EH (cell line): ENCODE measurements at regions not wholly inside any gene's neighbourhood (a gene's known extent, or its start where the extent isn't known, plus 50 kb on each side); places are given as distances from the start of the nearest gene placed in this dataset.
"Not testable (repeated sequence)": the region's sequence is repeated elsewhere in the genome, so short reads cannot be mapped to it uniquely, and the experiment has no call there.

Experiments used
- DNase-seq: peaks from one replicate; pipeline ENCODE4 v3.0.0-alpha.2; 2015; ENCODE audit warnings: low read depth

DNA sequence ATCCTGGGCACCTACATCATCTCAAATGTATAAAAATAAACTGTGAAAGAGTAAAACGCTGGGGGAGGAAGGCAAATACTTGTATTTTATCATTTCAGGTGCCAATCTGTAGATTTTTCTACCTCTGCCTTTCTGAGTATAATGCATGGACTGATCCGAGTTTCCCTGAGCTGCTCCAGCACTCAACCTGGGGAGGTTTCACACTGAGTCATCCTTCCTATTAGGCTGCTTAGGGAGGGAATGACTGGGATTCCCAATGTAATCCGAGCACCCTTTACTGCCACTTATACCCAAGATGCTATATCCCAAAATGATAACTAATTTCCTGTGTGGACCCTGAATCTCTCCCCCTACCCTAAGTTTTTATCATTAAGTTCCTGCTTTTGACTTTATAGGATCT is 126.6 kb downstream of the HNRNPD start:
- no peak for DNase-seq

DNA sequence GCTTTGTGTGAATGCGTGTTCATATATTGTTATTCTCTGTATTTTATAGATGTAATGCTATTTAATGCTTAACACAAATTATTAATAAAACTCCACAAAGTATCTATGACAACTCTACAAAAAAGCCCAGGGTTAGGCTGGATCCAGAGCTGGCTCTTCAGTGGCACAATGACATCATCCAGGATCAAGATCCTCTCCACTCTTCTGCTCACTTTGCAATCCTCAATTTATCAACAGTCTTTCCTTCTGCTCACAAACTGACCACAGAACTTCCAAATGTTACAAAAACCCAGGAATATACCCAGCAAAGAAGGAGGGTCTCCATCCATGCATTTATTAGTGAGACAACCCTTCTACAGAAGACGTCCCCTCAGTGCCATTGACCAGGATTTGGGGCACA is 132.3 kb downstream of the HNRNPD start:
- DNase-seq = no peak

DNA sequence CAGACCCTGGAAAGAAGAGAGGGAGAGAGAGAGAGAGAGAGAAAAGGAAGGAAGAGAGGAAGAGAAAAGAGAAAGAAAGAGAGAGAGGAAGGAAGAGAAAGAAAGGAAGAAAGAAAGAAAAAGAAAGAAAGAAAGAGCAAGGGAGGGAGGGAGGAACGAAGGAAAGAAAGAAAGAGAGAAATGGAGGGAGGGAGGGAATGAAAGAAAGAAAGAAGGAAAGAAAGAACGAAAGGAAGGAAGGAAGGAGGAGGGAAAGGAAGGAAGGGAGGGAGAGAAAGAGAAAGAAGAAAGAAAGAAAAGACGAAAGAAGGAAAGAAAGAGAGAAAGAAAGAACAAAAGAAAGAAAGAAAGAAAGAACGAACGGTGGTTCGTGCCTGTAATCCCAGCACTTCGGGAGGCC is 133.4 kb downstream of the HNRNPD start:
- no peak for DNase-seq

DNA sequence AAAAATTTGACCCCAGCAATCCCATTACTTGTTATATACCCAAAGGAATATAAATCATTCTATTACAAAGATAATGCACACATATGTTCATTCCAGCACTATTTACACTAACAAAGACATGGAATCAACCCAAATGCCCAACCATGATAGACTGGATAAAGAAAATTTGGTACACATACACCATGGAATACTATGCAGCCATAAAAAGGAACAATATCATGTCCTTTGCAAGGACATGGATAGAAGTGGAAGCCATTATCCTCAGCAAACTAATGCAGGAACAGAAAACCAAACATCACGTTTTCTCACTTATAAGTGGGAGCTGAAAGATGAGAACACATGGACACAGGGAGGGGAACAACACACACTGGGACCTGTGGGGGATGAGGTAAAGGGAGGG is 136.6 kb downstream of the HNRNPD start:
- not testable (repeated sequence) for DNase-seq

DNA sequence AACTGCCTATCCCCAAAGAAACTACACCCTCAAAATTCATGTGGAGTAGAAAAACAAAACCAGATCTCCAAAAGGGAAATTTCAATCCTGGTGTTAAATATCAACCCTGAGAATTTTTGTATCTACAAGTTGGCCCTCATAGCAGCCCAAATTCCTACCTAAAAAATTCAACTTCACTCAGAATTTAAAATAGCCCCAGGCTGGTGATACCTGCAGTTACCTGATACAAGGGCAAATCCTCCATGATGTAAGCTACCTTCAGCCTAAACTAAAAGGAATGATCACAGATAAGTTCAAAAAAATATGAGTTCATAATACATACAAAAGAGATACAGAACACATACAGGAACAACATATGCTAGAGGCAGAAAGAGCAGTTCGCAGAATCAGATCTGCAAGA is 138.4 kb downstream of the HNRNPD start:
- DNase-seq = no peak

DNA sequence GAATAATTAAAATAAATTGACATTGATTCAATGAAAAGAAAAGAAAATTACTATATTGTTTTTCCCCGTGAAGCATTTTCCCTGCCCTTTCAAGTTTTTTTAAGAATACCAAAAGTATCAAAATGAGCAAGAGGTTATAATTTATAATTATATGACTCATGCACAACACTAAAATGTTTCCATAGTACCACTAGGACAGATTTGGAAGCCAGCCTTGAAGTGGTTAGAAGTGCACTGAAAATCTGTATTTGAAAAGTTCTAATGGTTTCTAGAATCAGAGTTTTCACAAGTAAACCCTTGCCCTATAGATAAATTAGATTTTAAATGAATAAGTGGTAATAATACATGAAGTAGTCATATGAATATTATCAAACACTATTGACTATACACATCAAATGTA is 140.9 kb downstream of the HNRNPD start:
- DNase-seq = no peak

DNA sequence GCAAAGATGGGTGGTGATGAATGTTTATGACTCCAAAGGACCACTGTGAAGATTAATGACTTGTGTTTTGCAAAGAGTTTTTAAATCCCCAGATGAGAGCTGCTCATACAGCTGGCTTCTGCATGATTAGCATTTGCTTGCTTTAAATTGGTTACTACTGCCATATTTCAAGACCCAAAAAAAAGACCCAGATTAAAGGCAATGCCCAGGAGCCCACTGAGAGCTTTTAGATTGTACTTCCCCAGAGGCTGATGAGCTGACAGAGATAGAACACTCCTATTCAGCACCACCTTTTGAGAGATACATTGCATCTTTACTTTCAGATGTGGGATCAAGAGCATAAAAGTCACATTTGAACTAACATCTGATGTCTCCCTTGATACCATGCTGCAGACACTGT is 142.0 kb downstream of the HNRNPD start:
- DNase-seq = no peak

DNA sequence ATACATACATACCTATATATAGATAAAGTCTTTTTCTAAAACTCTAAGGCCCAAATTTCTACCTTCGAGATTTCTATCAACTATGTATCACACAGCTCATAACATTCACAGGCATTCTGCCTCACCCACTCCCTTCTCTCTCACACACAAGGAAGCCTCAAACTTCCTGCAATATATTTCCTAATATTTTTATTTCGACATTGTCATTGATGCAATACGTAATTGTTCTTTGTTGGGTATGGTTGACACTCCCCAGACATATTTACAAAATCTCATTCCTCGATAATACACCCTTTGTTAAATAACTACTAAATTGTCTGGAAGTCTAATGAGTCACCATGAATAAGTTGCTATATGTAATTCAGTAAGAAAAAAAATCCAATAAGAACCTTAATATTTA is 143.5 kb downstream of the HNRNPD start:
- no peak for DNase-seq

DNA sequence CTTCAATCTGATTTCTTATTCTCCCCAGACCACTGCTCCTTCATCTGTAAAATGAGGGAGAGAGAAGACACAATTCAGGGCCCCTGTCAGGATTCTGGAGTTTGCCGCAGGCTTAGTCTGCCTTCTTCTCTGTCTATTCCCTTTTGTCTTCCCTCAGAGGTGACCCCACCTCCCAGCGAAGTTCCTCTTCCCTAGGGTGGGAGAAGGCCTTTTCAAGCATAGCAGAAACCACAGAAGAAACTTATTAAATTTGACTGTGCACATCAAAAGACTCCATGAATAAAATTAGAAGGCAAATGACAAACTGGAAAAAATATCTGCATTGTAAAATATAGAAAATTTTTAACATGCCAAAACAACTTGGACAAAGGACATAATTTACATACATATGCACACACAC is 148.8 kb downstream of the HNRNPD start:
- no peak for DNase-seq

DNA sequence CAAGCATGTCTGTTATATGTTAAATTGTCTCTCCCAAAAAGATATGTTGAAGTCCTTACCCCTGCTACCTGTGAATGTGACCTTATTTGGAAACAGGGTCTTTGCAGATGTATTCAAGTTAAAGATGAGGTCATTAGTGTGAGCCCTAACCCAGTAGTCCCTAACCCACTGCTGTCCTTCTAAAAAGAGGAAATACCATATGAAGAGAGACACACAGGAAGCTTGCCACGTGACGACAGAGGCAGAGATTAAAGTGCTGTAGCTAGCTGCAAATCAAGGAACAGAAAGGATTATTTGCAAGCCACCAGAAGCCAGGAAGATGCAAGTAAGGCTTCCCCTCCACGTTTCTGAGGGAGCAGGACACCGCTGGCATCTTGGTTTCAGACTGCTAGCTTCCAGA is 150.1 kb downstream of the HNRNPD start:
- no peak for DNase-seq

DNA sequence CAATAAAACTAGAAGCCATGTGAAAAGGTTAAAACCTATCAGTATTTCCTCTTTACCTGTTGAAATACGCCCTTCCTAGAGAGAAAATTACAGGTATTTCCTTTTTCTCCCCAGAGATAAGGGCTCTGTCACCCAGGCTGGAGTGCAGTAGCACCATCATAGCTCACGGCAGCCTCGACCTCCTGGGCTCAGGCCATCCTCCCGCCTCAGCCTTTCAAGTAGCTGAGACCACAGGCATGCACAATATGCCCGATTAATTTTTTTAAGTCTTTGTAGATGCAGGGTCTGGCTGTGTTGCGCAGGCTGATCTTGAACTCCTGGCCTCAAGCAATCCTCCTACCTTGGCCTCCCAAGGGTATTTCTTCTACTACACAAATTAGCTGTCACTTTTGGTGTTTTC is 154.4 kb downstream of the HNRNPD start:
- DNase-seq = no peak

DNA sequence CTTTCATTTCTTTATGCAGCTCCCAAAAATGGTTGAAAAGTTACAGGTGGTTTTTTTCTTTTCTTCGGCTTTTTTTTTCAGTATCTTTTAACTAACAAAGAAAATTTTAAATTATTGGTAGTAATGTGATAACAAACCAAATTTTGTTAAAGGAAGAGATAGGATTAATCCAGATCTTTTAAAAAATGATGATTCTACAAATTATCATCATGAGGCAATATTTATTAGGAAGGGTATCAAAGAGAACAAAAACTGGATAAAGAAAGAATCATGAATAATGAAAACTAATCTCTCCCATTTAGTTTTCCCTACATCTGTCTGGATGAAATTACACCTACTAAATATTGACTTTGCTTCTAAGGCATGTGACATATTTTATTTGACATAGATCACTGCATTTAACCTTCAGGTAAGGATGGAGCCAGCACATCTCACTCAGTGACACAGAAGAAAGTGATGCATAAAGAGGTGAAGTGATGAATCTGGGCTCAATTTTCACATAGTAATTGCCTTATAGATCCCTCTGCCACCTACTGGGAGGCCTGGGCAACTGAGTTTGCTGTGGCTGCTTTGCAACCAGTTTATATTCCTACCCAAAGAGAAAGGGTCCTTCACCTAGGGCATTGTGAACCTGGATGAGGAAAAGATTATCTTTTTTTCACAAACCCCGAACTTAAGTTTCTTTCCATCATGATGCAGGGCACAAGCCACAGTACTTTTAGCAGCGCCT is 155.6 kb downstream of the HNRNPD start:
- DNase-seq = no peak

DNA sequence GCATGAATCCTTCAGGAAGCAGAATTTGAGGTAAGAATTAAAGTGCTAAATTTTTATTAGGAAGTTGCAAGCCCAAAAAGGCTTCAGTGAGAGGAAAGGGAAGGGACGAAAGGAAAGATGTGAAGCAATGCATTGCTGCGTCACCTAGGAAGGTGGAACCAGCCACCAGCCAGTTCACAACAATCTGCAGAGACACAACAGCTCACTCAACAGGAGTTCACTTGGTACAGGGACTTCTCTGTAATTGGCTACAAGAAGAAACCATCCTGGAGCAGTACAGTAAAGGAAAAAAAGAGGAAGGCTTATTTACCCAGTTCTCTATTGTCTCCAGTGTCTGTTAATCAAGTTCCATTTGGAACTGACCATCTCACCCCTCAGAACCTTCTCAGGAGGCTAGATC is 157.6 kb downstream of the HNRNPD start:
- DNase-seq = no peak

DNA sequence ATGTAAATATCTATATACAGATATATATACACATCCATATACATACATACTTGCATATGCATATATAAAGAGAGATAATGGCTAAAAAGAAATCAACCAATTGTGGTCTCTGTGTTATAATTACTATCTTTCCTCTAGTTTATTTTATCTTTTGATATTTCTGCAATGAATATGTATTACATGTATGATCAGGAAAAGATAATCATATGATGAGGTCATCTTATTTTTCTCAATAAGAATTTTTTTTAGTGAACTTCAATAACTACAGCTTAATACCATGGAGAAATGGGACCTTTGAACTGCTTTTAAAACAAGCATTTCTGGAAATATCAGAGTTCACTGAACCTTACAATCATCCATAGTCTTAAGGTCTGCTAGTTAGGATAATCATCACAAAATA is 158.0 kb downstream of the HNRNPD start:
- no peak for DNase-seq

DNA sequence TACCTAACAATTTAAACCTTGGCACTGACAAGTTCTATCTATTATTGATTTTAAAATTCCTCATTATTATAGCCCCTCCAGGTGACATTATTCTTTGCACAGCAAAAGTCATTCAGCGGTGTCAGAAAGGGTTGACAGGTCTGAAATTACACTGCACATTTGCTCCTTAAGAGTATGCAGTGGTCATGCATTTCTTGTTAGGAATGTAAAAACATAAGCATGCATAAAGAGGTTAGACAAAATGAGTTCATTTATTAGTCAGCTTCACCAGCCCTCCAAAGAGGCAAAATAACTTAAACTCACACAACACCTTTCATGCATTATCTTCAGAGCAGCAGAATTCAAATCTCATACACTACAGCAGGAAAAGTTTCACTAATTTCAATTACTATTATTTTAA is 158.8 kb downstream of the HNRNPD start:
- no peak for DNase-seq

DNA sequence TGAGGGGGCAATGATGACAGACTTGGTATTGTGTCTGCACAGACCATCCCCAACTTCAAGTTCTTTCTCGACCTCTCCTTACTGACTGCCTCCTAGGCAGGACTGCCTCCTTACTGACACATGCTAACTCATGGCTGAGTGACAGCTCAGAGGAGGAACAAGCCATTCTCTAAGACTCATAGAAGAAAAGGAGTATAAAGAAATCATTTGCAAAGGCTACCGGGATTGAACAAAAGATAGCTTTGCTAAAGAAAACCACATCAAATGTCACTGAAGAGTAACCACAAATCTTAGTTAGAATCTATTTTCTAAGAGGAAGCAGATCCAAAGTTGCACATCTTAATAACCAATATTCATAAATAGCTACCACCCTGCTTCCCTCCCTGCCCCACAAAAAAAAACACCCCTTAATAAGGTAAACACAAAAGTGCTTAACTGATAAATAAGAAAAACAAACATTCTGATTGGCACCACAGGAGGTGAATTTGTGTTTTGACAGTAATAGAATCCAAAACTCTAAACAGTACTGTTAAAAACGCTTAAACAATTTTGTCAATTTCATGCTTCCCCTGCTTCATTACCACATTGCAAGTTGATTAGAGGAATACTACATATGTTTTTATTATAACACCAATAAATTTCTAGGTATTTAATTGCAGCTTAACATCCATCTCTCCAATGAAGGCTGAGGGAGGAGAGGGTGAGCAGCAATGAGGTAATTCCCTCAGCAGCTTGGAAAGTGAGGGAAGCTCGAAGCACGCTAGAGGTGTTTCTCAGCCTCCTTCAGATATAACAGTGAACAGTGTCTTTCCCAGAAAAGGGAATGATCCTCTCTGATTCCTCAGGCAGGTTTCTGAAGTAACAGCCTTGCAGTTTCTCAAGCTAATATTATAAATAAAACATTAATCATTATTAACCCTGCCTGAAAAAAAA is 160.0 kb downstream of the HNRNPD start:
- no peak for DNase-seq

DNA sequence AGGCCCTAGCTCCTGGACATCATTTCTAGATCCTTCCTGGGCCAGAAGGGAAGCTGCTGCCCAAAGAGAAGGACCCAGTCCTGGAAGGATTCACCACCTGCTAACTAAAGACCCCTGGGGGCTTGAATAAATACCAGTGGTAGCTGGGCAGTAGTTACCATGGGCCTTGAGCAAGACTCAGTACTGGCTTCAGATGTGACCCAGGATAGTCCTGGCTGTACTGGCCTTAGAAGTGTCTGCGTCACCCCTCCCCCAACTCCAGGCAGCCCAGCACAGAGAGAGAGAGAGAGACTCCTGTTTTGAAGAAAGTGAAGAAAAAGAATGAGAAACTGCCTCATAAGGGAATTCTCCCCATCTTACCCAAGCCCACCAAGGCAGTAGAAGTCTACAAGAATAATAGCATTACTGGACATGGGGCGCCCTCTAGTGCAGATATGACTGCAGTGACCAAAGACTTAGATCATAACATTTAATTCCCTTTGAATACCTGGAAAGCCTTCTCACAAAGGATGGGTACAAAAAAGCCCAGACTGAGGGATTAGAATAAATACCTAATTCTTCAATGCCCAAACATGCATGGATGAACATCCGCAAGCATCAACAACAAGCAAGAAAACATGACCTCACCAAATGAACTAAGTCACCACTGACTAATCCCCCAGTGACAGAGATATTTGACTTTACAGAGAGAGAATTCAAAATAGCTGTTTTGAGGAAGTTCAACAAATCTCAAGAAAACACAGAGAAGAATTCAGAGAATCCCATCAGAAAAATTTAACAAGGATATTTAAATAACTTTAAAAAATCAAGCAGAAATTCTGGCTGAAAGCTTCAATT is 171.8 kb downstream of the HNRNPD start:
- DNase-seq = peak; percentile 47

DNA sequence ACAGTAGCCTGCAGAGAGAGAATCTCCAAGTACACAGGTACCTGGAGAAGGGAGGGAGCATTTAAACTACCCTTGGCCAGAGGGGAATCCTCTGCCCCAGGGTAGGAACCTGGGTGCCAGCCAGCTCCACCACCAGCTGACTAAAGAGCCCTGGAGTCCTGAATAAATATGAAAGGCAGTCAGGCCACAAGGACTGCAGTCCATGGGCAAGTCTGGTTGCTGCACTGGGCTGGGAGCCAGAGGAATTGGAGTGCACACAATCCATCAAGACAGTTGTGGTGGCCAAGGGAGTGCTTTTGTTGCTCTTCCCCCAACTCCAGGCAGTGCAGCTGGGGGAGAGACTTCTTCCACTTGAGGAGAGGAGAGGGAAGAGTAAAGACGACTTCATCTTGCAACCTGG is 172.5 kb downstream of the HNRNPD start:
- DNase-seq = peak; percentile 5

DNA sequence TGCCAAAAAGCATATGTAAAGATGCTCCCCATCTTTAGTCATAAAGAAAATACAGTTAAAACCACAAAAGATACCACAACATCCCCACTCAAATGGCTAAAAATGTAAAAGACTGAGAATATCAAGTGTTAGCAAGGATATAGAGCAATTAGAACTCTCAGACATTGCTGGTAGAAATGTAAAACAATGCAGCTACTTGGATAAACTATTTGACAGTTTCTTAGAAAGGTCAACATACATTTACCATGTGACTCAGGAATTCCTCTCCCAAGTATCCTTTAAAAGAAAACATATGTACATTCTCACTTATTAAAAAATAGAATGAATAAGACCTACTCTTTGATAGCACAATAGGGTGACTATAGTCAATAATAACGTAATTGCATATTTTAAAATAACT is 173.7 kb downstream of the HNRNPD start:
- no peak for DNase-seq

DNA sequence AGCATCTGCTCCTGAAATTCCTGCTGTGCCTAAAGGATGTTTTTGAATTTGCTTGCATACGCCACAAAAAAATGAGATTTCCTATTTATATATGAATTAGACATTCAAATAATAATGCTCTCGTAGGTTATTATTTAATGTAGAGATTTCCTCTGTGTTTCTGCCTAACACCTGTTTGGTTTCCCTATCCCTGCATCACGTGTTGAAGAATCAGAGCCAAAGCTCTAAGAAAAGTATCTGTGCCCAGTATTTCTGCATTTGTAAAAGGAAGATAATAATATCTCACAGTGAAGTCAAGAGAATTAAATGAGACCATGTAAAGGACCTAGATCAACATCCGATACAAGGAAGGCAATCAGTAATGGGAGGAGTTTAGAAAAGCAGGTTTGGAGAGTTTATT is 179.5 kb downstream of the HNRNPD start:
- DNase-seq = no peak

DNA sequence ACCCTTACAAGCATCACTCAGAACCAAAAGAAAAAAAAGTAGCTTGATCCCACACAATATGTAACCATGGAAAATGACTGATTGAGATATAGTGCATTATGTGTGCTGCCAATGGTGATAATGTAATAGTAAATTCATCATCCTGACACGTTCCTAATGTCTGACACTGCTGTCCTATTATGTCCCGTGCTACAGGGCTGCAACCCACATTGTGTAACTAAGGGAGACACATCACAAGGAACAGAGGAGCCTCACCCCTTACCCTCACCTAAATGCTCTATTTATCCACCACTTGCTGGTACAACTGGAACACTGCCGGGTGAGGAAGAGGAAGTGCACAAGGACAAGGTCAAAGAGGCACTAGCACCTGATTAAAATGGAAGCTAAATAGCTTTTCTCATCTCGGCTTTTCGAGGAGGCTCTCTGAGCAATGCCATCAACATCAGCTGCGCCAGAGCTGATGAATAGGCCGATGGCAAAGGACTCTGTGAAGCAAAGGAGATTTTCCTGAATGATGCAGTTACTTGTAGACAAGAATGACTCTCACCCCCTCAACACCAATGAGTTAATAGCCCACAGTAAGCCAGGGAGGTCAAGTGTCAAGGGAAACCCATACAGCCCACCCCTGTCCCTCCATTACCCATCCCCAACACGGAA is 181.6 kb downstream of the HNRNPD start:
- DNase-seq = no peak

DNA sequence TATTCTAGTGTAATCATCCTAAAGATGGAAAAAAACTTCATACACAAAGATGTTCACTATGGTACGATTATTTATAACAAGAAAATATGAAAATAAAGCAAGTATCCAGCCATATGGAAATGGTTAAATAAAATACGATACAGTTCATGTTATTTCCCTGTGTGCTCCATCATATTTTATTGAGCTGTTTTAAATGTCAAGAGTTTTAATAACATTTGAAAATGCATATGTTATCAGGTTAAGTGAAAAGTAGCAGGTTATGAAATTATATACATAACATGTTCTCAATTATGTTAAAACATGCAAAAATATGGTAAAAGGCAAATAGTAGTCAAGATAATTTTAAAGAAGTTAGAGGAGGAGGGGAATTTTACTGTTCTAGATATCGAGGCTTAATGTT is 192.0 kb downstream of the HNRNPD start:
- no peak for DNase-seq
